HG03095 (cell line): ENCODE measurements at regions not wholly inside any gene's neighbourhood (a gene's known extent, or its start where the extent isn't known, plus 50 kb on each side); places are given as distances from the start of the nearest gene placed in this dataset.
"Not testable (repeated sequence)": the region's sequence is repeated elsewhere in the genome, so short reads cannot be mapped to it uniquely, and the experiment has no call there.

Source experiments
- ATAC-seq: cut with Tn5 transposase; IDR thresholded peaks from one replicate; pipeline ENCODE4 v1.9.1; 2021; ENCODE audit warnings: moderate library complexity; ENCODE audit not compliant: unreplicated experiment

- no peak for ATAC-seq
Measured at GRCh38 chr13:33547035-33547434, 261.5 kb upstream of the STARD13 start.

DNA sequence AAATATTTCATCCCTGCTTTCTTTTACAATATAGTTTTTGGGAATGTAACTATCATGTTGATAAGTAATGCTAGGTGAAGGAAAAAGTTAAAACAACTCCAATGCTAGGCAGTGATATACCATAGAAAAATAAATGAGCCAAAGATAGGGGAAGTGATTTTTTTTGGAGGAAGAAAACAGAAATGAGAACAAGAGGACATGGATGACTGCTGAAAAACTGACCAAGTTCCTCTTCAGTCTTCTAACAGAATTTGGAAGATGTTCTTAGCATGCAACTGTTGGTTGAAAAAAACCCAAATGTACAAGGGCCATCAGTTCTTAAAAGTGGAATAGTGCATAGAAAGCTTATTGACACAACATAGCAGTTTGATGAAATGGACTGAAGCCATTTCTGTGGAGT lies 262.5 kb upstream of the STARD13 start:
- ATAC-seq, result no peak

DNA sequence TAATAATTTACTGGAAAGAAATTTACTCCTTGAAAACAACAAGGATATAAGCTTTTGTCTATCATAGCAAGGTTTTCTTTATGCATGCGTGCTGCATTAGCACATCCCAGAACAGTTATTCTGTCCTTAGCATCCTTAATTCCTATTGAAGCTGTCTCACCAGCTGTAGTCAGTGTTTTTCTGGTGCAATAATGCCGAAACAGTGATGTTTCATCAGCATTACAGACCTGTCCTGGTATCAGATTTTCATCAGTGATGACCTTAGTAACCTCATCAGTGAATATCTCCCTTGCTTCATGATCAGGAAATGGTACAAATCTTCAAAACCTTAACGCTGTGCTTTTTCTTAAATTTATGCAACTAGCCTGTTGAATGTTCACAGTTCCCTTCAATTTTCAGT lies 264.7 kb upstream of the STARD13 start:
- no peak for ATAC-seq

DNA sequence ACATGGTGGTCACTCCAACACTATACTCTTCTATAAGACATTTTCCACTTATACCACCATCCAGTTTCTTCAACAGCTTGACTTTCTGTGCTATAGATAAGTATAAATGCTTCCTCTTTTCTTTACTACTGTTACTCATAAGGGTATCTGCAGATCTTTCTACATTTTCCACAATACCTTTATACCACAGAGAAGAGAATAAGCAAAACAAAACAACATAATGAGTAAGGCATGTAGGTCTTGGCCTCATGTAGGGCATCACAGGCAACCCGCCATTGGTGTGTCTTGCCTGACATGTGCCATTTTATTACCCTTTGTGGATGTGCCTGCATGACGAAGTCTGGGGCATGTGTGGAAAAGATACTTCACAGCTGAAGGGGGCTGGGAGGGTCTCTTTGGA lies 265.3 kb upstream of the STARD13 start:
- no peak for ATAC-seq

GRCh38 chr13:33554919-33555791 lies 262.8 kb upstream of the RFC3 start:
- peak; percentile 87 for ATAC-seq

- no peak for ATAC-seq
Measured at GRCh38 chr13:33556828-33557227, 261.1 kb upstream of the RFC3 start.

GRCh38 chr13:33560726-33561125 lies 257.2 kb upstream of the RFC3 start:
- ATAC-seq, result no peak

GRCh38 chr13:33561627-33562026 lies 256.3 kb upstream of the RFC3 start:
- no peak for ATAC-seq

DNA sequence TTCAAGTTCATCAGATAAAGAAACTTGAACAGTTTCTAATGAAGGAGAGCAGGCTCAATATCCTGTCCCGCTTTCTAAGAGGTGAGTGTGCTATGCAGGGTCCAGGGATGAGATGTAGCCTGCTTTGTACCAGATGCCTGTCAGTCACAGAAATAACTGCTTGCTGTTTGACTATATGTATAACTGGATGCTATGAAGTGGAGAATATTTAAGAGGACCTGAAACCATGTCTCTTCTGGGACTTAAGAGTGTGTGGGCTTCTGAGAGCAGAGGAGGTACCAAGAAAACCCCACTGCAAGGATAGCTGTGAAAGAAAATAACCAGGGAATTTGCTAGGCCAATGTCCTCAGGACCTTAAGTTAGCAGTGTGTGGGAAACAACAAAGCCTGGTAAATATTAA lies 246.3 kb upstream of the RFC3 start:
- peak; percentile 73 for ATAC-seq

- not testable (repeated sequence) for ATAC-seq
Measured at GRCh38 chr13:33572322-33572721, 245.6 kb upstream of the RFC3 start.

DNA sequence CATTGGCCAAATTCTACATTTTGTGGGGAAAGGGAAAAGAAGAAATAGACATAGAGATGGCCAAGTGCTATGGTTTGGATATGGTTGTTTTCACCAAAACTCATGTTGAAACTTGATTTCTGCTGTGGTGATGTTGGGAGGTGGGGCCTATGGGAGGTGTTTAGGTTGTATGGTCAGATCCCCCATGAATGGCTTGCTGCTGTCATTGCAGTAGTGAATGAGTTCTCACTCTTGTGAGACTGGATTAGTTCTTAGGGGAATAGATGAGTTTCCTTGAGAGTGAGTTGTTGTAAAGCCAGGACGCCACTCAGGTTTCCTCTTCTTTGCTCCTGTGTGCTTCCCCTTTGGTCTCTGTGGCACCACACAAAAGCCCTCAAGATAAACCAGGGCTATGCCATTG lies 242.6 kb upstream of the RFC3 start:
- no peak for ATAC-seq

DNA sequence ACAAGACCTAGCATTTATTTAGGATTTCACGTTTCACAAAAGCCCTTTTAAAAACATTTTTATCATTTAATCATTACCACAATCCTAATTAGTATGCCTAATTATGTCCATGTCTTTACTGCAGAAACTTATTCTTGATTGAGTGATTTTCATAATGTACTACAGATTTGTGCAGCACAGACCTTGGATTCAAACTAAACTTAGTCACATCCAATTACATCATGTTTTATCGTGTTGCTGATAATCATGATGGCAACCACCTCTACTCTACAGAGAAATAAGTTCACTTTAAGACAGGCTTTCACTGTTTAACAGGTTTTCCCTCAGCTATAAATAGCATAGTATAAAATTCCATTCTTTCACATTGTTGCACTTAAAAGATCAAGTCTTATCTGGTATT lies 240.9 kb upstream of the RFC3 start:
- no peak for ATAC-seq

GRCh38 chr13:33578786-33579185 lies 239.2 kb upstream of the RFC3 start:
- no peak for ATAC-seq

- ATAC-seq, result no peak
Measured at GRCh38 chr13:33582121-33582520, 235.8 kb upstream of the RFC3 start.

DNA sequence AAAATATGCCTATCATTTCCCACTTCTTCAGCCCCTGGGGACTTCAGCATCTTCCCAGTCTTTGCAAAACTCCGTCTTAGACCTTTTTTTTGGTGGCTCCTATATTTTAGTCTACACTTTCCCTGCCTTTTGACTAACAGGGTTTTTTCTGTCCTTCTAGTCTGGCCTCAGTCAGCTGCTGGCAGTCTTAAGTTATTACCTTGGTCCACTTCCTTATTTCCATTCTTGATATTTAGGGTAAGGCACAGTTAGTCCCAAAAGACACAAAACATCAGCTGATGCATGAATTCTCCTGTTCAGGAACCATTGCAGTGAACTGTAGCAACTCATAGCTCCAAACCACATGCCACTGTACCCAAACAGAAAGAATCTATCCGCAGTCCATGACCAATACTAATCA lies 234.6 kb upstream of the RFC3 start:
- no peak for ATAC-seq

DNA sequence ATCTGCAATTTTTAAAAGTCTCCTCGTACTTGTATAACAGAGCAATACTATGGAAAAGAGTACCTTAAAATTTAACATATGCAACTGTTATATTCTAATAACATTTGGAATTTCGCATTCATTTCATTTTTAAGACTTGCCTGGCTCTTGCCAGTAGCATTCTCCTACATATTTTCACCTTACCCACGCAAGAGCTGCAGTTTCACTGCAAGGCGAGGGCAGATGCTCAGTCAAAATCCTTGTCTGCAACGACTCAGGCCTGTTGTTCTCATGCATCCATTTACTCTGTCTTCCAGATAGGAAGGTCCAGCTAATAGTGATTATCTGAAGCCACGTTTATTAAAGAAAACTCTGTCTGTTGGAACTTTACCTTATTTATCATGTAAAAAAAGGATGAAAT lies 227.0 kb upstream of the RFC3 start:
- ATAC-seq, result no peak

GRCh38 chr13:33606692-33607091 lies 211.3 kb upstream of the RFC3 start:
- ATAC-seq, result no peak

DNA sequence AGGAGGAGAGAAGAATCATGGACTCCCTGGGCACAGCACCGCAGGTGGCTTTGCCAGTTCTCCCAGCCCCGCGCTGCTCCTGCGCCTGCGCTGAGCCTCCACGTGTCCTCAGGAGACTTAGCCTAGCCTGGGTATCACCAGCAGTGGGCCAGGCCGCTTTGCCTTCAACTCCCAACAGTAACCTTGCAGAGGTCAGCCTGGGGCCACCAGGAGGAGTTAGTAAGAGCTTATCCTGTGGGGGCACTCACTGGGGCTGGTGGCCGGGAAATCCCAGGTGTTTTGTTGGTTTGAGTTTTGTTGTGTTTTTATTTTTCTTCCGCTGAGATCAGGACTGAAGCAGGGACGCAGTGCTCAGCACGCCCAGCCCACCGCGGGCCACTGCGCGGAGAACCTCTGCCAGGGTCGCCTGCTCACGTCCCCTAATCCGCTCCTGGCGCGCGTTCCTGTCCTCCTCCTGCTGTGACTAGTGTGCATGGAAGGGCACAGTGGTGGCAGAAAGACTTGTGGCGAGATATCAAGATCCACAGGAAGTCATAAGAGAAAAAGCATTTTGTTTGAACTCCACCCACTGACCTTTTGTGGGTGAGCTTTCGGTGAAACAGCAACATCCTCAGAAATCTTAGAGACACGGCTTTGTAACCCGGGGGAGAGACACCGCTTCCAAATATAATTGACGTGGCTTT lies 207.4 kb upstream of the RFC3 start:
- no peak for ATAC-seq

DNA sequence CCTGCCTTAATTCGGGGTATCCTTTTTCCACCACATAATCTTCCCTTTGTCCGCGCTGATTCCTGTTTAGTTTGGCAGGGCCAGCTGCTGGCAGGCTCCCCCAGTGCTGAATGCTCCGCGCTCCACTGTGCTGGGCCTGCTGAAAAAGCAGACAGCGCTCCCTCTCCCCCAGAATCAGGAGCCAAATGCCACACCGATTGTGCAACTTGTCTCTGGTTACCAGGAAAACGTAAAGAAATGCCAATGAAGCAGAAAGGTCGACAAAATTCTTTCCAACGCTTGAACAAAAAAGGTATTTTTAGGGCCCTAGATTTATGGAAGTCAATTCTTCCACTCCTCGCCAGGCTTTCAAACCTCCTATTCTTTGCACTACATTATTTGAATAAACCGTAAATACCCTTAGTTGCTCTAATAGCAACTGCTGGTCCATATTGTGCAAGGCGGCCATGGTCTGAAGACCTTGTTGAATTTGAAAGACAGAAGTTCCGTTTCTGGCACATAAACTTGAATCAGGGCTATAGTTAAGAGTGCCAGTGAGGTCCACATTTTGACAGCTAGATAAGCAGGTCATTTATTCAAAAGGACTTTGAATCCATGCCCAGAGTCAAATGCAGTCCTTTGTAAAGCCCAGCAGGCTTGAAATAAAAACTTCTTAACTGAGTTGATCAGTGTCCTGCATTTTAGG lies 206.7 kb upstream of the RFC3 start:
- no peak for ATAC-seq

- ATAC-seq, result peak; percentile 52
Measured at GRCh38 chr13:33612641-33613638, 205.0 kb upstream of the RFC3 start.

- ATAC-seq, result no peak
Measured at GRCh38 chr13:33615436-33615835, 202.5 kb upstream of the RFC3 start.
